ENCODE measurements at regions not wholly inside any gene's neighbourhood (a gene's known extent, or its start where the extent isn't known, plus 50 kb on each side); places are given as distances from the start of the nearest gene placed in this dataset.
"Not testable (repeated sequence)": the region's sequence is repeated elsewhere in the genome, so short reads cannot be mapped to it uniquely, and the experiment has no call there.

- no peak for DNase-seq (ENCODE audit: low read depth)
Measured at GRCh38 chr3:178181088-178181487, 355.1 kb upstream of the KCNMB2 start.

GRCh38 chr3:178181784-178182183 lies 354.5 kb upstream of the KCNMB2 start:
- no peak for DNase-seq (ENCODE audit: low read depth)

GRCh38 chr3:178182337-178182779 lies 353.9 kb upstream of the KCNMB2 start:
- DNase-seq (ENCODE audit: low read depth), result no peak

- DNase-seq (ENCODE audit: low read depth), result no peak
Measured at GRCh38 chr3:178184833-178185232, 351.4 kb upstream of the KCNMB2 start.

GRCh38 chr3:178186666-178187065 lies 349.6 kb upstream of the KCNMB2 start:
- DNase-seq (ENCODE audit: low read depth), result no peak

GRCh38 chr3:178189854-178190253 lies 346.4 kb upstream of the KCNMB2 start:
- no peak for DNase-seq (ENCODE audit: low read depth)

GRCh38 chr3:178193846-178194245 lies 342.4 kb upstream of the KCNMB2 start:
- peak; percentile 43 for DNase-seq (ENCODE audit: low read depth)

GRCh38 chr3:178194539-178194938 lies 341.7 kb upstream of the KCNMB2 start:
- DNase-seq (ENCODE audit: low read depth), result no peak

GRCh38 chr3:178195824-178196223 lies 340.4 kb upstream of the KCNMB2 start:
- DNase-seq (ENCODE audit: low read depth), result peak; percentile 41

- DNase-seq (ENCODE audit: low read depth), result peak; percentile 25
Measured at GRCh38 chr3:178198329-178198728, 337.9 kb upstream of the KCNMB2 start.

- no peak for DNase-seq (ENCODE audit: low read depth)
Measured at GRCh38 chr3:178200316-178200715, 335.9 kb upstream of the KCNMB2 start.

GRCh38 chr3:178201714-178202113 lies 334.5 kb upstream of the KCNMB2 start:
- DNase-seq (ENCODE audit: low read depth), result no peak

GRCh38 chr3:178202194-178202593 lies 334.0 kb upstream of the KCNMB2 start:
- DNase-seq (ENCODE audit: low read depth), result no peak

GRCh38 chr3:178203165-178203564 lies 333.1 kb upstream of the KCNMB2 start:
- peak; percentile 44 for DNase-seq (ENCODE audit: low read depth)

- DNase-seq (ENCODE audit: low read depth), result no peak
Measured at GRCh38 chr3:178203650-178204049, 332.6 kb upstream of the KCNMB2 start.

GRCh38 chr3:178205740-178206139 lies 330.5 kb upstream of the KCNMB2 start:
- DNase-seq (ENCODE audit: low read depth), result no peak

- DNase-seq (ENCODE audit: low read depth), result no peak
Measured at GRCh38 chr3:178206521-178206920, 329.7 kb upstream of the KCNMB2 start.

GRCh38 chr3:178207161-178207560 lies 329.1 kb upstream of the KCNMB2 start:
- DNase-seq (ENCODE audit: low read depth), result not testable (repeated sequence)

- DNase-seq (ENCODE audit: low read depth), result not testable (repeated sequence)
Measured at GRCh38 chr3:178207627-178208026, 328.6 kb upstream of the KCNMB2 start.

- DNase-seq (ENCODE audit: low read depth), result not testable (repeated sequence)
Measured at GRCh38 chr3:178209116-178209515, 327.1 kb upstream of the KCNMB2 start.

- DNase-seq (ENCODE audit: low read depth), result not testable (repeated sequence)
Measured at GRCh38 chr3:178209618-178210017, 326.6 kb upstream of the KCNMB2 start.

GRCh38 chr3:178211086-178211485 lies 325.1 kb upstream of the KCNMB2 start:
- DNase-seq (ENCODE audit: low read depth), result peak; percentile 73

- peak; percentile 57 for DNase-seq (ENCODE audit: low read depth)
Measured at GRCh38 chr3:178217479-178217878, 318.8 kb upstream of the KCNMB2 start.

GRCh38 chr3:178218231-178218630 lies 318.0 kb upstream of the KCNMB2 start:
- DNase-seq (ENCODE audit: low read depth), result no peak

All from HT1080 (cell line).